Endothelial cell of umbilical vein (primary cell): ENCODE measurements at regions not wholly inside any gene's neighbourhood (a gene's known extent, or its start where the extent isn't known, plus 50 kb on each side); places are given as distances from the start of the nearest gene placed in this dataset.

Experiments
- BruUV-seq: library from RNA; stranded (reverse); fragments of 400-500 nt; replicated peaks from 2 replicates; lab custom pipeline; 2021; lab: Mats Ljungman, UMichigan
- CTCF ChIA-PET: fragments of 300-600, 350-600 bp; sonication (Branson Sonifier 250); formaldehyde crosslinking; loops from one replicate; lab custom pipeline; 2021; ENCODE audit warnings: antibody characterized with exemption, inconsistent platforms; lab: Charles Lee
- POLR2A ChIA-PET: fragments of 300-600, 350-600 bp; sonication (Branson Sonifier 250); formaldehyde crosslinking; loops from one replicate; lab custom pipeline; 2021; ENCODE audit warnings: antibody characterized with exemption, inconsistent platforms; lab: Charles Lee
- DNase-seq: peaks from one replicate; pipeline ENCODE4 v3.0.0-alpha.2; 2011; ENCODE audit warnings: low read depth, low spot score
- FAIRE-seq: peaks from 2 replicates; lab custom pipeline; 2011; peaks lifted over from hg19 to GRCh38; lab: Jason Lieb, UNC
- H2AFZ ChIP-seq: 2 replicates; pipeline ENCODE4 v1.6.0; 2012; ENCODE audit warnings: low read depth, low read length, control low read depth, inconsistent platforms
- H3K27ac ChIP-seq: 2 replicates; pipeline ENCODE4 v1.5.1; 2011; ENCODE audit warnings: low read depth, mild to moderate bottlenecking, control low read depth, low read length, moderate library complexity; ENCODE audit not compliant: insufficient read depth
- H3K27me3 ChIP-seq, 2 experiments: 2 replicates each; pipeline versions ENCODE4 v1.6.0 to v1.6.1; 2011; ENCODE audit warnings: low read length in 2 of 2, mixed read lengths in 1 of 2; ENCODE audit not compliant: control insufficient read depth in 2 of 2, insufficient read depth in 2 of 2
- H3K36me3 ChIP-seq, 2 experiments: 2 replicates in 1 of 2; 3 replicates in 1 of 2; pipeline ENCODE4 v1.5.1; 2011; ENCODE audit warnings: low read length in 2 of 2, mild to moderate bottlenecking in 1 of 2, moderate library complexity in 1 of 2; ENCODE audit not compliant: control insufficient read depth in 2 of 2, insufficient read depth in 2 of 2; ENCODE audit errors: extremely low read depth in 1 of 2
- H3K4me1 ChIP-seq: 3 replicates; pipeline ENCODE4 v1.5.1; 2011; ENCODE audit warnings: mild to moderate bottlenecking, low read length; ENCODE audit not compliant: control insufficient read depth, insufficient read depth; ENCODE audit errors: extremely low read depth
- H3K4me2 ChIP-seq: 2 replicates; pipeline ENCODE4 v1.6.1; 2011; ENCODE audit warnings: low read length, control low read depth, mixed read lengths; ENCODE audit not compliant: insufficient read depth
- H3K4me3 ChIP-seq, 3 experiments: fragments of 200-600 bp in 1 of 3; sonication (generic), shearing (Covaris generic) in 1 of 3; replicated peaks in 1 of 3; 2 replicates each; pipeline ENCODE4 v1.5.1; 2011 to 2016; ENCODE audit warnings: control low read depth in 3 of 3, low read length in 3 of 3, mild to moderate bottlenecking in 2 of 3, inconsistent platforms in 1 of 3, low read depth in 1 of 3, moderate library complexity in 1 of 3; ENCODE audit not compliant: insufficient read depth in 1 of 3
- H3K79me2 ChIP-seq: 2 replicates; pipeline ENCODE4 v1.6.0; 2012; ENCODE audit warnings: low read length, inconsistent platforms; ENCODE audit not compliant: control insufficient read depth, insufficient read depth
- H3K9ac ChIP-seq: replicated peaks from 2 replicates; pipeline ENCODE3; 2011; ENCODE audit warnings: low read length, control low read depth; ENCODE audit not compliant: insufficient read depth; ENCODE audit errors: extremely low read depth
- H3K9me1 ChIP-seq: replicated peaks from 3 replicates; pipeline ENCODE4 v1.6.0; 2011; ENCODE audit warnings: mild to moderate bottlenecking, low read length; ENCODE audit not compliant: control insufficient read depth, insufficient read depth; ENCODE audit errors: extremely low read depth
- H3K9me3 ChIP-seq: replicated peaks from 2 replicates; pipeline ENCODE4 v1.5.1; 2012; ENCODE audit warnings: low read length, inconsistent platforms; ENCODE audit not compliant: control insufficient read depth, insufficient read depth
- H4K20me1 ChIP-seq: replicated peaks from 2 replicates; pipeline ENCODE3; 2011; ENCODE audit warnings: mild to moderate bottlenecking, low read length; ENCODE audit not compliant: control insufficient read depth, insufficient read depth; ENCODE audit errors: extremely low read depth
- EZH2 ChIP-seq: IDR thresholded peaks from 2 replicates; pipeline ENCODE4 v1.6.1; 2012; ENCODE audit warnings: borderline replicate concordance, low read depth, mild to moderate bottlenecking, moderate library complexity, low read length, inconsistent platforms; ENCODE audit not compliant: severe bottlenecking
- FOS ChIP-seq: IDR thresholded peaks from 2 replicates; pipeline ENCODE4 v1.6.1; 2011; ENCODE audit warnings: mild to moderate bottlenecking, low read length, moderate library complexity, borderline replicate concordance; ENCODE audit not compliant: insufficient read depth
- GATA2 ChIP-seq: IDR thresholded peaks from 2 replicates; pipeline ENCODE4 v1.7.0; 2011; ENCODE audit warnings: low read depth, mild to moderate bottlenecking, moderate library complexity, mixed read lengths, low read length; ENCODE audit not compliant: insufficient read length, insufficient read depth
- MYC ChIP-seq: IDR thresholded peaks from one replicate; pipeline ENCODE4 v1.6.1; 2011; ENCODE audit warnings: mild to moderate bottlenecking, low read depth, low read length
- POLR2A ChIP-seq: IDR thresholded peaks from 2 replicates; pipeline ENCODE4 v1.6.1; 2012; ENCODE audit warnings: low read depth, mild to moderate bottlenecking, control low read depth, low read length
- POLR2AphosphoS5 ChIP-seq: IDR thresholded peaks from 2 replicates; pipeline ENCODE4 v1.6.1; 2012; ENCODE audit warnings: low read depth, mild to moderate bottlenecking, control low read depth, low read length, moderate library complexity; ENCODE audit not compliant: insufficient read depth
- dilution Hi-C: fragments of 300-500 bp; cut with MboI; formaldehyde crosslinking; loops from one replicate; pipeline ENCODE4 v1.15.0; 2019; ENCODE audit warnings: low sequenced_read_pairs; ENCODE audit not compliant: extremely low pct_ligation_motif_present
- intact Hi-C: fragments of 100-400 bp; cut with micrococcal nuclease; formaldehyde crosslinking; loops from one replicate; pipeline ENCODE4 v1.10.0; 2022
- TF ChIP-seq, protein P1 (sequence below): IDR thresholded peaks from 2 replicates; pipeline ENCODE4 v1.6.1; 2011; ENCODE audit not compliant: insufficient read depth, insufficient read length
- TF ChIP-seq, protein P2 (sequence below), 2 donors: IDR thresholded peaks; 1 replicate in 1 of 2; 2 replicates in 1 of 2; pipeline ENCODE4 v1.5.1; 2011; ENCODE audit warnings: low read length in 2 of 2, mild to moderate bottlenecking in 2 of 2, moderate library complexity in 2 of 2, control low read depth in 1 of 2, inconsistent platforms in 1 of 2, low read depth in 1 of 2; ENCODE audit not compliant: insufficient read depth in 1 of 2; ENCODE audit errors: extremely low read depth in 1 of 2

DNA sequence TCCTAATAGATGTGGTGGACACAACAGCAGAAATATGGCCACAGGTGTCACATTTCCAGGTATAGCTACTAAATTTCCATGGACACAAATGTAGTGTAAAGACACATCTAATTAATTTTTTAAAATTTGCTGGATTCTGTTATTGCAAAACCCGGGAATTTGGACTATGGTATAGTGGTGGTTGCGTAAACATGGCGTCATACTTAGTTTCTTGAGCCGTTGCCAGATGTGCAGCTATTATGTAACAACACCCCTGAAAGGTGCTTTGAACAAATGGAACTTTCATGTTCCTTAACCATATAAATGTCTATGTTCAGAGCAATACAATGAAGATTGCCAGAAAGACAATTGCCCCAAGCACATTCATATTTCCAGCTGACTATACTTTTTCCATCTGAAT is 85.9 kb downstream of the HRH4 start:
- Histone ChIP-seq H3K4me1 (no peaks in the 10 kb centered on the region), H3K4me2 (no peak overlapping the region), H3K9me1 (no peaks in the 10 kb centered on the region), H3K36me3 (no peaks in the 10 kb centered on the region), H3K79me2 (no peaks in the 10 kb centered on the region), H3K4me3 (no peak overlapping the region), H3K9me3 (no peaks in the 10 kb centered on the region), H3K27ac (no peak overlapping the region), H3K27me3 (peaks cover 0 to 1% of the 10 kb centered on the region in 2 experiments), H3K9ac (no peak overlapping the region), H2AFZ (no peak overlapping the region), H4K20me1 (no peaks in the 10 kb centered on the region)
- CTCF ChIA-PET, result interaction anchor here (1.0 to 3.5 kb wide), 4 partner anchors 13 to 1352 kb away, joined by 3 to 28 read pairs (median 3); no protein-coding TSS in a partner anchor
- dilution Hi-C loops (no loop called here), intact Hi-C loops (loop anchor here (10.0 kb wide), 1 partner anchor 318 kb away; no protein-coding TSS in a partner anchor)
- no TSS peak for BruUV-seq
- FAIRE-seq, result peak; percentile 26
- TF ChIP-seq MYC, result no peak
- TF ChIP-seq POLR2A, result no peak
- no peak for TF ChIP-seq GATA2
- TF ChIP-seq POLR2AphosphoS5, result no peak
- no peak for TF ChIP-seq EZH2
- no peak for TF ChIP-seq FOS
- TF ChIP-seq, protein P1, sequence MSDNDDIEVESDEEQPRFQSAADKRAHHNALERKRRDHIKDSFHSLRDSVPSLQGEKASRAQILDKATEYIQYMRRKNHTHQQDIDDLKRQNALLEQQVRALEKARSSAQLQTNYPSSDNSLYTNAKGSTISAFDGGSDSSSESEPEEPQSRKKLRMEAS, result no peak
- TF ChIP-seq, protein P2, sequence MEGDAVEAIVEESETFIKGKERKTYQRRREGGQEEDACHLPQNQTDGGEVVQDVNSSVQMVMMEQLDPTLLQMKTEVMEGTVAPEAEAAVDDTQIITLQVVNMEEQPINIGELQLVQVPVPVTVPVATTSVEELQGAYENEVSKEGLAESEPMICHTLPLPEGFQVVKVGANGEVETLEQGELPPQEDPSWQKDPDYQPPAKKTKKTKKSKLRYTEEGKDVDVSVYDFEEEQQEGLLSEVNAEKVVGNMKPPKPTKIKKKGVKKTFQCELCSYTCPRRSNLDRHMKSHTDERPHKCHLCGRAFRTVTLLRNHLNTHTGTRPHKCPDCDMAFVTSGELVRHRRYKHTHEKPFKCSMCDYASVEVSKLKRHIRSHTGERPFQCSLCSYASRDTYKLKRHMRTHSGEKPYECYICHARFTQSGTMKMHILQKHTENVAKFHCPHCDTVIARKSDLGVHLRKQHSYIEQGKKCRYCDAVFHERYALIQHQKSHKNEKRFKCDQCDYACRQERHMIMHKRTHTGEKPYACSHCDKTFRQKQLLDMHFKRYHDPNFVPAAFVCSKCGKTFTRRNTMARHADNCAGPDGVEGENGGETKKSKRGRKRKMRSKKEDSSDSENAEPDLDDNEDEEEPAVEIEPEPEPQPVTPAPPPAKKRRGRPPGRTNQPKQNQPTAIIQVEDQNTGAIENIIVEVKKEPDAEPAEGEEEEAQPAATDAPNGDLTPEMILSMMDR (IDR thresholded peaks at IDR 0.05; ENCODE audit: extremely low read depth in 1 of 2, insufficient read depth in 1 of 2, low read depth in 1 of 2, low read length in 2 of 2), result no peak
- DNase-seq, result no peak
- POLR2A ChIA-PET, result no interaction called here
